OCI-LY7 (cell line): ENCODE measurements at regions not wholly inside any gene's neighbourhood (a gene's known extent, or its start where the extent isn't known, plus 50 kb on each side); places are given as distances from the start of the nearest gene placed in this dataset.

Experiments
- BruUV-seq: library from RNA; stranded (reverse); fragments of 400-500 nt; replicated peaks from 2 replicates; lab custom pipeline; 2021; lab: Mats Ljungman, UMichigan
- CTCF ChIA-PET: fragments of 300-600 bp; sonication (Branson Sonifier 250); formaldehyde crosslinking; loops from one replicate; lab custom pipeline; 2022; ENCODE audit warnings: antibody characterized with exemption; ENCODE audit not compliant: unreplicated experiment; lab: Charles Lee
- POLR2A ChIA-PET: fragments of 300-600 bp; sonication (Branson Sonifier 250); formaldehyde crosslinking; loops from one replicate; lab custom pipeline; 2022; ENCODE audit warnings: antibody characterized with exemption; lab: Charles Lee
- DNase-seq: peaks from one replicate; pipeline ENCODE4 v3.0.0-alpha.2; 2015; ENCODE audit warnings: low spot score
- H2AFZ ChIP-seq: fragments of 200-600 bp; sonication (generic), shearing (Covaris generic); 2 replicates; pipeline ENCODE4 v1.6.1; 2014; ENCODE audit warnings: mild to moderate bottlenecking, antibody characterized with exemption, low read length, moderate library complexity
- H3K27ac ChIP-seq: fragments of 200-600 bp; sonication (generic); 2 replicates; pipeline ENCODE4 v1.5.1; 2014; ENCODE audit warnings: mixed run types, low read depth, mild to moderate bottlenecking, moderate library complexity, low read length, inconsistent platforms; ENCODE audit not compliant: poor library complexity, severe bottlenecking
- H3K36me3 ChIP-seq: fragments of 200-600 bp; sonication (generic); 2 replicates; pipeline ENCODE4 v1.6.1; 2014; ENCODE audit warnings: mild to moderate bottlenecking, antibody characterized with exemption, low read length, moderate library complexity, mixed read lengths; ENCODE audit not compliant: insufficient read depth
- H3K4me1 ChIP-seq: fragments of 200-600 bp; sonication (generic); 2 replicates; pipeline ENCODE4 v1.5.1; 2014; ENCODE audit warnings: mild to moderate bottlenecking, low read length; ENCODE audit not compliant: insufficient read depth, poor library complexity, severe bottlenecking
- H3K4me2 ChIP-seq: fragments of 200-600 bp; sonication (generic); 2 replicates; pipeline ENCODE4 v1.6.1; 2014; ENCODE audit warnings: mild to moderate bottlenecking, low read length
- H3K4me3 ChIP-seq: fragments of 200-600 bp; sonication (generic); 2 replicates; pipeline ENCODE4 v1.5.1; 2014; ENCODE audit warnings: mild to moderate bottlenecking, low read depth, low read length; ENCODE audit not compliant: poor library complexity, severe bottlenecking
- H3K79me2 ChIP-seq: fragments of 200-600 bp; sonication (generic); 2 replicates; pipeline ENCODE4 v1.6.1; 2016; ENCODE audit warnings: low read depth, mild to moderate bottlenecking, low read length, moderate library complexity, mixed read lengths; ENCODE audit not compliant: insufficient read depth
- H3K9me2 ChIP-seq: fragments of 200-600 bp; sonication (generic); 2 replicates; pipeline ENCODE4 v1.6.1; 2016; ENCODE audit warnings: mild to moderate bottlenecking, low read length, mixed read lengths; ENCODE audit not compliant: insufficient read depth
- H3K9me3 ChIP-seq: fragments of 200-600 bp; sonication (generic); 2 replicates; pipeline ENCODE4 v1.6.1; 2014; ENCODE audit warnings: mild to moderate bottlenecking, mixed run types, low read length, mixed read lengths
- H4K20me1 ChIP-seq: fragments of 200-600 bp; sonication (generic); 2 replicates; pipeline ENCODE4 v1.6.1; 2014; ENCODE audit warnings: mild to moderate bottlenecking, antibody characterized with exemption, low read length, moderate library complexity, mixed read lengths; ENCODE audit not compliant: insufficient read depth
- EZH2phosphoT487 ChIP-seq: fragments of 200-600 bp; sonication (generic); IDR thresholded peaks from 2 replicates; pipeline ENCODE4 v1.6.1; 2018; ENCODE audit warnings: low read depth, borderline replicate concordance, mild to moderate bottlenecking, mixed run types, antibody characterized with exemption, low read length, moderate library complexity, mixed read lengths
- intact Hi-C: fragments of 100-400 bp; cut with micrococcal nuclease; formaldehyde crosslinking; loops from one replicate; pipeline ENCODE4 v1.10.0; 2022; ENCODE audit not compliant: unreplicated experiment
- TF ChIP-seq, protein P1 (sequence below): fragments of 200-600 bp; sonication (generic); conservative IDR thresholded peaks from 2 replicates; pipeline ENCODE4 v1.5.1; 2014; ENCODE audit warnings: mild to moderate bottlenecking, antibody characterized with exemption, low read length, moderate library complexity, mixed read lengths

- Histone ChIP-seq H3K4me2 (no peak overlapping the region), H3K9me2 (no peaks in the 10 kb centered on the region), H4K20me1 (no peaks in the 10 kb centered on the region), H3K27ac (no peak overlapping the region), H3K79me2 (no peaks in the 10 kb centered on the region), H3K9me3 (no peaks in the 10 kb centered on the region), H2AFZ (no peak overlapping the region), H3K4me3 (no peak overlapping the region), H3K4me1 (no peaks in the 10 kb centered on the region), H3K36me3 (no peaks in the 10 kb centered on the region)
- CTCF ChIA-PET, result no interaction called here
- POLR2A ChIA-PET, result no interaction called here
- BruUV-seq, result no TSS peak
- intact Hi-C loops, result loop anchor here (10.0 kb wide), 1 partner anchor 1658 kb away; no protein-coding TSS in a partner anchor
- TF ChIP-seq, protein P1, sequence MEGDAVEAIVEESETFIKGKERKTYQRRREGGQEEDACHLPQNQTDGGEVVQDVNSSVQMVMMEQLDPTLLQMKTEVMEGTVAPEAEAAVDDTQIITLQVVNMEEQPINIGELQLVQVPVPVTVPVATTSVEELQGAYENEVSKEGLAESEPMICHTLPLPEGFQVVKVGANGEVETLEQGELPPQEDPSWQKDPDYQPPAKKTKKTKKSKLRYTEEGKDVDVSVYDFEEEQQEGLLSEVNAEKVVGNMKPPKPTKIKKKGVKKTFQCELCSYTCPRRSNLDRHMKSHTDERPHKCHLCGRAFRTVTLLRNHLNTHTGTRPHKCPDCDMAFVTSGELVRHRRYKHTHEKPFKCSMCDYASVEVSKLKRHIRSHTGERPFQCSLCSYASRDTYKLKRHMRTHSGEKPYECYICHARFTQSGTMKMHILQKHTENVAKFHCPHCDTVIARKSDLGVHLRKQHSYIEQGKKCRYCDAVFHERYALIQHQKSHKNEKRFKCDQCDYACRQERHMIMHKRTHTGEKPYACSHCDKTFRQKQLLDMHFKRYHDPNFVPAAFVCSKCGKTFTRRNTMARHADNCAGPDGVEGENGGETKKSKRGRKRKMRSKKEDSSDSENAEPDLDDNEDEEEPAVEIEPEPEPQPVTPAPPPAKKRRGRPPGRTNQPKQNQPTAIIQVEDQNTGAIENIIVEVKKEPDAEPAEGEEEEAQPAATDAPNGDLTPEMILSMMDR, result no peak
- TF ChIP-seq EZH2phosphoT487, result no peak
- no peak for DNase-seq
These were observed 834.4 kb upstream of the MBL2 start for GRCh38 chr10:53606981-53607380.

GRCh38 chr10:53601260-53601875 lies 828.8 kb upstream of the MBL2 start:
- CTCF ChIA-PET, result no interaction called here
- no TSS peak for BruUV-seq
- no peaks in the 10 kb centered on the region for H3K4me1 ChIP-seq
- no peaks in the 10 kb centered on the region for H3K9me3 ChIP-seq
- H4K20me1 ChIP-seq, result no peaks in the 10 kb centered on the region
- DNase-seq, result peak; percentile 60
- POLR2A ChIA-PET, result interaction anchor here (0.6 kb wide), 1 partner anchor 39 kb away, joined by 3 read pairs; no protein-coding TSS in a partner anchor
- intact Hi-C loops, result loop anchor here (10.0 kb wide), 1 partner anchor 1663 kb away; no protein-coding TSS in a partner anchor
- TF ChIP-seq, protein P1, result peak; percentile 98
- no peak for TF ChIP-seq EZH2phosphoT487
- H2AFZ ChIP-seq, result no peak overlapping the region
- H3K4me3 ChIP-seq, result no peak overlapping the region
- H3K4me2 ChIP-seq, result no peak overlapping the region
- no peak overlapping the region for H3K27ac ChIP-seq
- no peaks in the 10 kb centered on the region for H3K9me2 ChIP-seq
- H3K36me3 ChIP-seq, result no peaks in the 10 kb centered on the region
- H3K79me2 ChIP-seq, result no peaks in the 10 kb centered on the region

DNA sequence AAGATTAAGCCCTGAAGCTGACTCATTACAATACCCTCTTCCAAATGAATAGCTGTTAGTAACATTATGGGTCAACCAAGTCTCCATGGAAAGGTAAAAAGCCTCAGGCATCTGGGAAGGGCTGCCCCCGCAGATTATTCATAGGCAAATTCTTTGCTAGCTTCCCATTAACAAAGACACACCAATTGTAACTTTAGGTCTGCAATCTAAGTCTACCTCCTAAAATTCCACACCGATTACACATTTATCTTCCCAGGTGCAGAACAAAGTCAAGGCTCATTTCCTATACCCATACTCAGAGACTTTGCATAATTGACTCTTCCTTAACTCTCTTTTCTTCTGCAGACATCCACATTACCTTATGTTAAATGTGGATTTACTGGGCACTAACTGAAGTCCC lies 826.3 kb upstream of the MBL2 start:
- no peak overlapping the region for H3K4me3 ChIP-seq
- H3K27ac ChIP-seq, result no peak overlapping the region
- CTCF ChIA-PET, result no interaction called here
- no peaks in the 10 kb centered on the region for H3K9me2 ChIP-seq
- TF ChIP-seq, protein P1, result no peak
- TF ChIP-seq EZH2phosphoT487, result no peak
- no peaks in the 10 kb centered on the region for H4K20me1 ChIP-seq
- H3K79me2 ChIP-seq, result no peaks in the 10 kb centered on the region
- no peak for DNase-seq
- intact Hi-C loops, result no loop called here
- no peak overlapping the region for H3K4me2 ChIP-seq
- POLR2A ChIA-PET, result no interaction called here
- no peak overlapping the region for H2AFZ ChIP-seq
- H3K9me3 ChIP-seq, result no peaks in the 10 kb centered on the region
- no peaks in the 10 kb centered on the region for H3K36me3 ChIP-seq
- no TSS peak for BruUV-seq
- H3K4me1 ChIP-seq, result no peaks in the 10 kb centered on the region
